HG03196 (cell line): ENCODE measurements at regions not wholly inside any gene's neighbourhood (a gene's known extent, or its start where the extent isn't known, plus 50 kb on each side); places are given as distances from the start of the nearest gene placed in this dataset.
"Not testable (repeated sequence)": the region's sequence is repeated elsewhere in the genome, so short reads cannot be mapped to it uniquely, and the experiment has no call there.

Experiments
- ATAC-seq: cut with Tn5 transposase; IDR thresholded peaks from one replicate; pipeline ENCODE4 v1.9.1; 2021; ENCODE audit not compliant: unreplicated experiment

GRCh38 chr14:30257946-30258661 is 300.9 kb upstream of the G2E3 start:
- ATAC-seq = no peak

- no peak for ATAC-seq
Observed at GRCh38 chr14:30260833-30261607, 297.9 kb upstream of the G2E3 start.

- ATAC-seq = no peak
Observed at GRCh38 chr14:30264161-30264560, 294.8 kb upstream of the G2E3 start.

GRCh38 chr14:30266290-30266689 is 292.7 kb upstream of the G2E3 start:
- no peak for ATAC-seq

DNA sequence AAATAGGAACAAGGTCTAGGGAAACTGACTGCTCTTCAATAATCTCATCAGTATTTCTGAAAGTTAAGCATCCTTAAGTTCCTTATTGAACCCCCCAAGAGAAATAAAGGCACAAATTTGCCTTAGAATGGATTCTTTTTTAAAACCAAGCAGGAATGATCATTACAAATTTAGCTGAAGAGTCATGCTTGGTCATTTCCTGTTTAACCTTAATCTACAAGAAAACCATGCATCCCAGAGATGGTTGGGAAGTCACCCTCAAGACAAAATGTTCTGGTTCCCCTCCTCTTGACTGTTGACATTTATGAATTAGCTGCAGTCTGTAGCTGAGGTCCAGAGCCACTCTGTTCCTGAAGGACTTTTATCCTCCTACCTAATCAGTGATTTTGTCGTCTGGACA is 291.8 kb upstream of the G2E3 start:
- no peak for ATAC-seq

GRCh38 chr14:30270200-30271161 is 288.5 kb upstream of the G2E3 start:
- peak; percentile 93 for ATAC-seq

DNA sequence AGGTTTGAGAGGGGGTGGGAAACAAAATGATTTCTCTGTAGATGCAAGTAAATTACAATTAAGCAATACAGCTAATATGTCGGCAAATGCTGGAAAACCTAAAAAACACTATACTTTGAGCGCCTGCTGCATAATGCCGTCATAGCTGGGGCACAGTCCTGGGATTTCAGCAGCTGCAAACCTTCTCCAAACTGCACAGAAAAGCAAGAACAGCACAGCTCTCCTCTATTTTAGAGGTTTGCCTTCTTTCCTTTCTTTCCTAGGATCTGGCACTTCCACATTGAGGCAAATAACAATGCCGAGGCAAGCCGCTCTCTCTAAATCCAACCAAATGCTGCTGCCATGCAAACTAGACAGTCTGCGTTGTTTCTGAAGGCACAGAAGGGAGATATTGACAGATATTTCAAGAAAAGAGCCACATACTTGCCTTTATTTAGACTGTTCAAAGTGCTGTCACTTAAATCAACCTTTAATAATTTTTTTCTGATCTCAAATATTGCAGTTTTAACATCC is 287.1 kb upstream of the G2E3 start:
- no peak for ATAC-seq

DNA sequence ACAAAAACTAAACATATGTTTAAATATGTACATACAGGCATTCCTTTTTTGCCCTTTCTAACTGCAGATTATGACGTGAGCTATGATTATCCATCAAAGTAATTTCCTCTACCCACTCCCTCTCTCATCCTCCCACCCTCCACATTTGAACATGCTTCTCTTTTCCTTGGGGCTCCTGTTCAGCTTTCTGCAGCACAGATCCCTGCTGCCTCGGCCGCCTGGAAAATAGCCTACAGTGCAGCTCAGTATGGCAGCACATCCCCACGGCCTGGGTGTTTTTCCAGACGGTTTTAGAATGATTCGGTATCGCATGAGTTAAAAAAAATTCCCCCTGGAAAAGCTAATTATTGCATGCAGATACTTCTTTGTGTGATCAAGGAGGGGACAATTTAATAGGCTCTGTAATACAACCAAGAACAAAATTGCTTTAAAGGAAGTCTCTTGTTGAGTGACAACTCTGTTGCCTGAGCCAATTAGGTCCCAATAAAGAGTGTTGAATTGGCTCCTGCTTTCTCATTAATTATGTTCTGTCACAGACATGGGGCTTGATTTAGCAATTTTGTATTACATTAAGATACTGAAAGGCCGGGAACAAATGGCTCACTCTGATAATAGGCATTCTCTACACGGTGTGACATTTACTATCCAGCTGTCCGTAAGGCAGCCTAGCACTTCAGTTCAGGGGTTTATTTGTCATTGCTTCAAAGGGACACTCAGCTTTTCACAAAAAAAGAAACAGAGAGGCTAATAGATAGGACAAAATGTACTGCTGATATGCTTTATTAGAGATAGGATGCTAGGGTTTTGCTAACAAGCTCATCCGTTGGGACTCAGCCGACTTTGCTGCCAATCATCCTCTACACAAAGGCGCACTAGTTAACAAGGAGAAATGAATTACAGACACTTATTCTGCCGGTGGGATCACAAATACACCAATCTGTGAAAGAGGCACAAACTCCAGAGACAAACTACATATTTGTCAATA is 285.8 kb upstream of the G2E3 start:
- no peak for ATAC-seq

DNA sequence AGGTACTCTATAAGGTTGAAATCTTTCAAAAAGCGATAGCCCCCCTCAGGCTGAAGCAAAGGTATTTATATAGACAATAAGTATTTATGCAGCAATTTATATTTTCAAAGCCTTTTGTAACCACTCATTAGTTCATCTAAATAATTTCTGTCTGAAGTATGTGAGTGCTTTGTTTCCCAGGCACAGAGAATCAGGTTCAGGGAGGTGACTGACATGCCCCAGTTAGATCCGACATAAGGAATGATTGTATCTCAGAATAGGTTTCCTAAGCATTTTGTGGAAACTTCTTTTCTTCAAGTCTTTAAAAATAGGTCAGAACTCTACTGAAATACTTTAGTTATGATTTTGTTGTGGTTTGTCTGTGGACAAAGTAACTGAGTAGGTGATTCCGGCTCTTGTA is 283.4 kb upstream of the G2E3 start:
- ATAC-seq = no peak

GRCh38 chr14:30277268-30277667 is 281.7 kb upstream of the G2E3 start:
- no peak for ATAC-seq

DNA sequence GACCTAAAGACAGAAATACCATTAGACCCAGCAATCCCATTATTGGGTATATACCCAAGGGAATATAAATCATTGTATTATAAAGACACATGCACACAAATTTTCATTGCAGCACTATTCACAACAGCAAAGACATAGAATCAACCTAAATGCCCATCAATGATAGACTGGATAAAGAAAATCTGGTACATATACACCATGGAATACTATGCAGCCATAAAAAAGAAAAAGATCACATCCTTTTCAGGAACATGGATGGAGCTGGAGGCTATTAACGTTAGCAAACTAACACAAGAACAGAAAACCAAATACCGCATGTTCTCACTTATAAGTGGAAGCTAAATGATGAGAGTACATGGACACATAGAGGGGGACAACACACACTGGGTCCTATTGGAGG is 280.1 kb upstream of the G2E3 start:
- ATAC-seq = not testable (repeated sequence)

DNA sequence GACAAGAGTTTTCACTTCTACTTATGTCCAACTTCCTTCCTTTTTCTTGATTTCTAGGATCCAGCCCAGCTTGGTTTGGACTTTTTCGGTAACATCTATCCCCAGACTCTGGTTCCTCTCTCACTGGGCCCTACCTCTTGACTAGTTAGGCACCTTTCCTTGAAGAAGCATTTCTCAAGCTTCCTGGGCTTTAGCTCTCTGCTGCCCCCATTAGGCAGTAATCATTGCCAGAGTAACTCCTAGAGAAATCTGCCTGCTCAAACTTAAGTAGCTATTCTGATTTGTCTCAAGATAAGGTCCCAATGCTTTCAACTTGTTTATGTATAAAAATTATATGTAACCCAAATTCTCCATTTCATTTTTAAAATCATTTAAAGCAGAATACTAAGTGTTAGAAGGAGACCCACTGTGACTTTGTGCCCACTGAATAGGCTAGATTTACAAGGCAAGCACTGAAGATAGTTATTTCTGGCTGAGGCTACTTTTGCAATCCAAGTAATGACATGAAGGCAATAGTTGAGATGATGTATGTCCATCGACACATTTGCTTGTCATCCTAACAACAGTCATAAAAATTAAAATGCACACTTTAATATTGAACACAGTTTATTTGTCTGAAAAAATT is 275.0 kb upstream of the G2E3 start:
- no peak for ATAC-seq

- no peak for ATAC-seq
Observed at GRCh38 chr14:30284808-30285207, 274.1 kb upstream of the G2E3 start.

- ATAC-seq = no peak
Observed at GRCh38 chr14:30287579-30288445, 271.1 kb upstream of the G2E3 start.

- ATAC-seq = no peak
Observed at GRCh38 chr14:30290001-30290400, 269.0 kb upstream of the G2E3 start.

- no peak for ATAC-seq
Observed at GRCh38 chr14:30291216-30291615, 267.7 kb upstream of the G2E3 start.

DNA sequence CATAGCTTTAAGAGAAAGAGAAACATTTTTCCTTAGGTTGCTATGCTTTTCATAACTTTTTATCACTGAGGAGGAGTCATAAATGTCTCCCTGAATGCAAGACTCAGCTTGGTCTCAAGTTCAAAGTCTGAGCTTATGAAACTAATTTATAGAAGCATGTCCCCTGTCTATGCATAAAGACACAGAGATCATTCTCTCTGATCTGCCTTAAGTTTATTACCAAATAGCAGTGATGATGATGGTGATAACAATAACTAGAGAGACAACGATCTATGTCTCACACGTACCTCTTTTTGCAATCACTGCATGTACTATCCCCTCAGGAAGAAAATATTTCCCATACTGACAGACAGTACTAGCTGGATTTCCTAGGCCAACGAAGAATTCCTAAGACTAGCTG is 266.4 kb upstream of the G2E3 start:
- no peak for ATAC-seq

DNA sequence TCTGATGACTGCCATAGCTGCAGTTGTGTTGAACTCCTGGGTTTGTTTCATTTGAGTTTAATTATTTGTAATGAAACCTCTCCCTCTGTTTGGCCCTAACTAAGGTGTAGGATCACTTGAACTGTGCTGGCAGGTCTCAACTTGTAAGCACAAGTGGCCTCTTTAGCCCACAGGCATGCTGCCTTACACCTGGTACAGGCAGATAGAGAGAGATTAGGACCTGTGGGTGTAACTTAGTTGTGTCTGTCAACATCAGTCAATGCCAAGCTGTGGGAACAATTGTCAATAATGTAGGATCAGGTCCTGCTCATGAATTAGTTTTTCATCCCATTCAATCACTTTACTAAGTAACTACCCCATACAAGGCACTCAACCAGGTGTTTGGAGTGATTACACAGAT is 263.0 kb upstream of the G2E3 start:
- ATAC-seq = no peak
